OCI-LY3 (cell line): ENCODE measurements at regions not wholly inside any gene's neighbourhood (a gene's known extent, or its start where the extent isn't known, plus 50 kb on each side); places are given as distances from the start of the nearest gene placed in this dataset.

Experiments
- H2AFZ ChIP-seq: fragments of 200-600, 300-600 bp; shearing (Covaris generic); 2 replicates; pipeline ENCODE4 v1.6.0; 2014; ENCODE audit warnings: antibody characterized with exemption, low read depth, low read length
- H3K27ac ChIP-seq: fragments of 200-600, 300-600 bp; sonication (generic); 2 replicates; pipeline ENCODE4 v1.5.1; 2014; ENCODE audit warnings: mild to moderate bottlenecking, low read length, moderate library complexity, mixed read lengths
- H3K27me3 ChIP-seq: fragments of 200-600, 300-600 bp; sonication (generic); 2 replicates; pipeline ENCODE4 v1.6.1; 2014; ENCODE audit warnings: low read depth, low read length, mixed read lengths
- H3K36me3 ChIP-seq: fragments of 200-600, 300-600 bp; sonication (generic); replicated peaks from 2 replicates; pipeline ENCODE3; 2014; ENCODE audit warnings: low read depth, low read length, mixed read lengths
- H3K4me1 ChIP-seq: fragments of 300-600, 200-600 bp; sonication (generic); 2 replicates; pipeline ENCODE4 v1.6.1; 2014; ENCODE audit warnings: low read length, mixed read lengths
- H3K4me2 ChIP-seq: fragments of 200-600, 300-600 bp; sonication (generic); 2 replicates; pipeline ENCODE4 v1.6.1; 2014; ENCODE audit warnings: low read length, mixed read lengths
- H3K4me3 ChIP-seq: fragments of 300-600, 200-600 bp; sonication (generic); 2 replicates; pipeline ENCODE4 v1.5.1; 2014; ENCODE audit warnings: antibody characterized with exemption, mild to moderate bottlenecking, low read length, moderate library complexity
- H3K79me2 ChIP-seq: fragments of 300-600, 200-600 bp; shearing (Covaris generic); 2 replicates; pipeline ENCODE4 v1.6.1; 2014; ENCODE audit warnings: mild to moderate bottlenecking, low read length, mixed read lengths
- H3K9ac ChIP-seq: fragments of 300-600, 200-600 bp; shearing (Covaris generic); 2 replicates; pipeline ENCODE4 v1.6.0; 2014; ENCODE audit warnings: mild to moderate bottlenecking, low read length, moderate library complexity
- H3K9me3 ChIP-seq: fragments of 200-600, 300-600 bp; shearing (Covaris generic); 2 replicates; pipeline ENCODE4 v1.6.1; 2014; ENCODE audit warnings: low read length, mixed read lengths; ENCODE audit not compliant: insufficient read depth
- H4K20me1 ChIP-seq: fragments of 200-600, 300-600 bp; sonication (generic); 2 replicates; pipeline ENCODE4 v1.6.1; 2016; ENCODE audit warnings: low read length, mixed read lengths; ENCODE audit not compliant: insufficient read depth
- CTCF ChIP-seq: fragments of 200-600, 300-600 bp; sonication (generic); IDR thresholded peaks from 2 replicates; pipeline ENCODE4 v1.5.1; 2014; ENCODE audit warnings: antibody characterized with exemption, low read length, low read depth
- EZH2phosphoT487 ChIP-seq: fragments of 200-600 bp; shearing (Covaris generic); IDR thresholded peaks from 2 replicates; pipeline ENCODE4 v1.6.1; 2018; ENCODE audit warnings: antibody characterized with exemption, mixed run types, low read depth

GRCh38 chr19:20250121-20250520 lies 83.1 kb downstream of the ZNF486 start:
- H3K79me2 ChIP-seq, result no peaks in the 10 kb centered on the region
- no peaks in the 10 kb centered on the region for H3K4me1 ChIP-seq
- H3K36me3 ChIP-seq, result no peaks in the 10 kb centered on the region
- H3K27me3 ChIP-seq, result no peaks in the 10 kb centered on the region
- H2AFZ ChIP-seq, result no peak overlapping the region
- TF ChIP-seq EZH2phosphoT487 (no peak), CTCF (no peak)
- H3K9me3 ChIP-seq, result no peaks in the 10 kb centered on the region
- H3K27ac ChIP-seq, result no peak overlapping the region
- no peak overlapping the region for H3K4me3 ChIP-seq
- no peaks in the 10 kb centered on the region for H4K20me1 ChIP-seq
- H3K9ac ChIP-seq, result no peak overlapping the region
- no peak overlapping the region for H3K4me2 ChIP-seq
